GM12864 (cell line): ENCODE measurements at regions not wholly inside any gene's neighbourhood (a gene's known extent, or its start where the extent isn't known, plus 50 kb on each side); places are given as distances from the start of the nearest gene placed in this dataset.

ENCODE experiments used
- DNase-seq: peaks from one replicate; pipeline ENCODE4 v3.0.0-alpha.2; 2011; ENCODE audit warnings: low read depth
- H3K4me3 ChIP-seq: 2 replicates; pipeline ENCODE4 v1.5.1; 2011; ENCODE audit warnings: mild to moderate bottlenecking, low read depth, low read length, control low read depth
- CTCF ChIP-seq: IDR thresholded peaks from 2 replicates; pipeline ENCODE4 v1.5.1; 2011; ENCODE audit warnings: low read depth, mild to moderate bottlenecking, moderate library complexity, low read length, control low read depth, inconsistent platforms; ENCODE audit errors: missing control alignments

GRCh38 chr20:60967431-60968316 lies 284.4 kb upstream of the CDH4 start:
- TF ChIP-seq CTCF = no peak
- H3K4me3 ChIP-seq = no peak overlapping the region
- no peak for DNase-seq

GRCh38 chr20:60968853-60969720 lies 283.0 kb upstream of the CDH4 start:
- no peak for DNase-seq
- TF ChIP-seq CTCF = no peak
- H3K4me3 ChIP-seq = no peak overlapping the region

GRCh38 chr20:60970601-60971000 lies 281.5 kb upstream of the CDH4 start:
- TF ChIP-seq CTCF = no peak
- no peak overlapping the region for H3K4me3 ChIP-seq
- no peak for DNase-seq

GRCh38 chr20:60974022-60974421 lies 278.0 kb upstream of the CDH4 start:
- H3K4me3 ChIP-seq = no peak overlapping the region
- no peak for DNase-seq
- no peak for TF ChIP-seq CTCF

- no peak for DNase-seq
- no peak overlapping the region for H3K4me3 ChIP-seq
- no peak for TF ChIP-seq CTCF
These were observed 277.6 kb upstream of the CDH4 start for GRCh38 chr20:60974441-60974945.

- DNase-seq = no peak
- no peak for TF ChIP-seq CTCF
- H3K4me3 ChIP-seq = no peak overlapping the region
These were observed 275.9 kb upstream of the CDH4 start for GRCh38 chr20:60976139-60976538.
